Fibroblast of lung (primary cell): ENCODE measurements at regions not wholly inside any gene's neighbourhood (a gene's known extent, or its start where the extent isn't known, plus 50 kb on each side); places are given as distances from the start of the nearest gene placed in this dataset.

Experiments
- EZH2 ChIP-seq: IDR thresholded peaks from 2 replicates; pipeline ENCODE4 v1.5.1; 2012; ENCODE audit warnings: low read length, control low read depth, mild to moderate bottlenecking; ENCODE audit errors: missing control alignments
- TF ChIP-seq, protein P1 (sequence below), 2 donors: IDR thresholded peaks in 1 of 2; conservative IDR thresholded peaks in 1 of 2; 1 replicate in 1 of 2; 2 replicates in 1 of 2; pipeline ENCODE4 v1.5.1; 2011 to 2012; ENCODE audit warnings: low read length in 2 of 2, control low read depth in 1 of 2, inconsistent platforms in 1 of 2, low read depth in 1 of 2, mild to moderate bottlenecking in 1 of 2

DNA sequence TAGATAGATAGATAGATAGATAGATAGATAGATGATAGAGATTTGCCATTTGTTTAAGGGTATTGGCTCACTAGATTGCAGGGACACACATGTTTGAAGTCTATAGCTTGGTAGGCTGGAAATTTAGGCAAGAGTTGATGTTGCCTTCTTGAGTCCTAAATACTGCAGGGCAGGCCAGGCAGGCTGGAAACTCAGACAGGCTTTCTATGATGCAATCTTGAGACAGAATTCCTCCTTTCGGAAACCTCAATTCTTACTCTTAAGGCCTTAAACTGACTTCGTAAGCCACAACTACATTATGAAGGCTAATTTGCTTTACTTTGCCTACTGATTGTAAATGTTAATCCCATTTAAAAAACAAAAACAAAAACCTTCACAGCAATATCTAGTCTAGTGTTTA is 322.9 kb upstream of the AKR1E2 start:
- TF ChIP-seq, protein P1, sequence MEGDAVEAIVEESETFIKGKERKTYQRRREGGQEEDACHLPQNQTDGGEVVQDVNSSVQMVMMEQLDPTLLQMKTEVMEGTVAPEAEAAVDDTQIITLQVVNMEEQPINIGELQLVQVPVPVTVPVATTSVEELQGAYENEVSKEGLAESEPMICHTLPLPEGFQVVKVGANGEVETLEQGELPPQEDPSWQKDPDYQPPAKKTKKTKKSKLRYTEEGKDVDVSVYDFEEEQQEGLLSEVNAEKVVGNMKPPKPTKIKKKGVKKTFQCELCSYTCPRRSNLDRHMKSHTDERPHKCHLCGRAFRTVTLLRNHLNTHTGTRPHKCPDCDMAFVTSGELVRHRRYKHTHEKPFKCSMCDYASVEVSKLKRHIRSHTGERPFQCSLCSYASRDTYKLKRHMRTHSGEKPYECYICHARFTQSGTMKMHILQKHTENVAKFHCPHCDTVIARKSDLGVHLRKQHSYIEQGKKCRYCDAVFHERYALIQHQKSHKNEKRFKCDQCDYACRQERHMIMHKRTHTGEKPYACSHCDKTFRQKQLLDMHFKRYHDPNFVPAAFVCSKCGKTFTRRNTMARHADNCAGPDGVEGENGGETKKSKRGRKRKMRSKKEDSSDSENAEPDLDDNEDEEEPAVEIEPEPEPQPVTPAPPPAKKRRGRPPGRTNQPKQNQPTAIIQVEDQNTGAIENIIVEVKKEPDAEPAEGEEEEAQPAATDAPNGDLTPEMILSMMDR (conservative IDR thresholded peaks at IDR 0.05 in 1 of 2, IDR thresholded peaks at IDR 0.05 in 1 of 2; ENCODE audit: low read depth in 1 of 2, low read length in 2 of 2) = no peak
- no peak for TF ChIP-seq EZH2
